GM12892 (cell line): ENCODE measurements at regions not wholly inside any gene's neighbourhood (a gene's known extent, or its start where the extent isn't known, plus 50 kb on each side); places are given as distances from the start of the nearest gene placed in this dataset.

Experiments
- DNase-seq: peaks from one replicate; pipeline ENCODE4 v3.0.0; 2011; ENCODE audit not compliant: insufficient read length
- FAIRE-seq: peaks from 2 replicates; lab custom pipeline; 2011; peaks lifted over from hg19 to GRCh38; lab: Jason Lieb, UNC
- POLR2A ChIP-seq: IDR thresholded peaks from 2 replicates; pipeline ENCODE4 v1.6.1; 2011; ENCODE audit warnings: low read depth, low read length, control low read depth
- POLR2AphosphoS5 ChIP-seq: IDR thresholded peaks from 2 replicates; pipeline ENCODE4 v1.6.1; 2011; ENCODE audit warnings: low read depth, low read length, control low read depth
- TAF1 ChIP-seq: IDR thresholded peaks from 2 replicates; pipeline ENCODE4 v1.6.1; 2011; ENCODE audit warnings: low read depth, mild to moderate bottlenecking, control low read depth, low read length, borderline replicate concordance

DNA sequence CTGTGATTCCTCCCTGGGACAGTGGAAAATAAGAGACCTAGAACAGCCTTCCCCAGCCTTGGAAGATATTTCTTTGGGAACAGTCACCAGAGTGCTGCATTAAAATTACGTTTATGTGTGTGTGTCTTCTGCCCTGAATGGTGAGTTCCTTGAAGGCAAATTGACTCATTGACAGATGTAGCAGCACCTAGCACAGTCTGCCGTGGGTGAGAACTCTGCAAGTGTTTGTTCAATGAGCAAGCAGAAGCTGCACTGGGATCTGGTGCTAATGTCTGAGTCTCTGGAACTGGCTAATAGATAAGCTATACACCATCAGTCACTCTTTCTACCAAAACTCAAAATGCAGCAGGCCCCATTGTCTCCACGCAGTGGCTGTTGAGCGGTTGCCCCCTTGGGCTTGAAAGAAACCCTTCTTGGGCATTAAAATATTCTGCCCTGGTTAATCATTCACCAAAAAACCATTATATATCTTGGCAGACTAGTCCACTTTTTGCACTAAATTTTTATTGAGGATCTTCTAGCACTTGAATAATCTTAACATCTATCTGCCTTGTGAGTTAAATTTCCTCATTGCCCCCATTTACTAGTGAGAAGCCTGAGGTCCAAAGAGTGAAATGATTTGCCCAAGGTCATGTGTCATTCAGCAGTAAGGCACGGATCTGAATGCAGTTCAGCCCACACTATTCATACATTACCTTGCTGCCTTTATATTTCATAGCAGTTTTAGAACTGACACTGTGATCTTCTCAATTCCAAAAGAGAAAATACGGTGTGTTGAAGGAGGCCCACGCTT is 87.8 kb upstream of the GALNT18 start:
- no peak for DNase-seq

DNA sequence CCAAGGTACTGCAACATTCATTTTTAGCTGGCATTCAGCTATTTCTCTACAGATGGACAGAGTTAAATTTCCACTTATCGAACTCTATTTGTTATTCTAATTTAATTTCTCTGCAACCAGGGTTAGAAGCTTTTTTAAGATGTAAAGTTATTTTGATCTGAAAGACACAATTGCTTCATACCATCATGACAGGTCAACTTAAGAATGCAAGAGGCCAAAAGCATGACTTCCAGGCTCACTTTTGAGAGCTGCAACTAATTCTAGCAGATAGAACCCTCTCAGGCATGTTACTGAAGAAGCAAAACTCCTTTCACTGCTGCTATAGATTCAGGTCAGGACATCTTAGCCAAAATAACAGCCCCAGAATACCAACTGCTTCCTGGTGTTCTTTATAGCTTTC is 86.5 kb upstream of the GALNT18 start:
- no peak for TF ChIP-seq TAF1
- FAIRE-seq (no peak), DNase-seq (no peak)

More for the DNA sequence above, 87.8 kb upstream of the GALNT18 start:
- no peak for FAIRE-seq
- TF ChIP-seq POLR2AphosphoS5 (no peak), TAF1 (no peak), POLR2A (no peak)

DNA sequence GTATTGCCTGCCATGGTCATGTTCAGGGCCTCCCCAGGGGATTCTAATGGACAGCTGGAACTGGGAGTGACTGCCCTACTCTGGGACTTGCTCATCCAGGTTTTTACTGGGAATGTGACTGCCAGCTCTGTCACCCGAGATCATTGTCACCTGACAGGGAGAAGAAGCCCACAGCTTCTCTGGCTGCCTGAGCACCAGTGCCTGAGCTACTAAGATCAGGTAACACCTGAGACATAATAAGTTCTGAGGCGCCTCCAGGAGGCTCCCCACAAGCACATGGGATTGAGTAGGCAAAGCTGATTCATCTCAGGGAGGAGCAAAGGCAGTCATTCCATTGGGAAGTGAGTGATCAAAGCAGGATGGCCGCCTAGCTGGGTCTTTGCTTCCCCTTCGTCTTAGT is 84.2 kb upstream of the GALNT18 start:
- TF ChIP-seq POLR2AphosphoS5 (no peak), POLR2A (no peak)
- DNase-seq: no peak
- FAIRE-seq: no peak

DNA sequence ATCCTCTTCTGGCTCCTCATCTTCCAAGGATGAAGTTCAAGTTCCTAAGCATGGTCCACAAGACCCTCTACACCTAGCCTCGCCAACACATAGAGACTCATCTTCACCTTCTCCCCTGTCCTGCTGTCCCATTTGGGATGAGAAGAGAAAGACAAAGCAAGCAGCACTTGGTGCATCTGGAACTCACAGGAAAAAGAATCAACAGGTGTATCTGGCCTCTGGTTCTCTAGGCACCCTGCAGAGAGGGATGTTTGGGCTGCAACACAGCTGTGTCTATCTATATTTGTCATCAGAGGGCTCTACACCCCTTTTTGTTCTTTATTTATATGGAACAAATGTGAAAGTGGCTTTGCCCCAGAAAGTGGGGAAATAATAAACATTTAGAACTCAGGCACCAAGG is 82.1 kb upstream of the GALNT18 start:
- FAIRE-seq (no peak), DNase-seq (no peak)
- TF ChIP-seq POLR2A (no peak), TAF1 (no peak), POLR2AphosphoS5 (no peak)

DNA sequence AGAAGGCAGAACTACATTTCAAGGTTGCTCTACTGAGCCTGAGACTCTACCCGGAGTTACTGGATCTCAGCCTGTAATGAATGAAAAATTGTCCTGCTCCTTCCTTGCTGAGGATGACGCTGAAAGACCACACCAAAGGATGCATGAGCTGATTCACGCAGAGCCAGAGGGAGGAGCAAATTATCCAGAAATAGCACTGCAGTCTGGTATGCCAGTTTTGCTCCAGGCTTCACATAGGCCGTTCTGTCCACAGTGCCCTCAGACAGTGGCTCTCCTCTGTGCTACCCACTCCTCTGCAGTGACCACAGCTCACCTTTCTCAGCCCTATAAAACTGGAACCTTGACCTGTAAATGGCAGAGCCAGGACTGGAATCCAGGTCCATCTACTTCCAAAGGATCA is 79.3 kb upstream of the GALNT18 start:
- DNase-seq (no peak), FAIRE-seq (no peak)
- TF ChIP-seq POLR2AphosphoS5: no peak
- TF ChIP-seq POLR2A: no peak

DNA sequence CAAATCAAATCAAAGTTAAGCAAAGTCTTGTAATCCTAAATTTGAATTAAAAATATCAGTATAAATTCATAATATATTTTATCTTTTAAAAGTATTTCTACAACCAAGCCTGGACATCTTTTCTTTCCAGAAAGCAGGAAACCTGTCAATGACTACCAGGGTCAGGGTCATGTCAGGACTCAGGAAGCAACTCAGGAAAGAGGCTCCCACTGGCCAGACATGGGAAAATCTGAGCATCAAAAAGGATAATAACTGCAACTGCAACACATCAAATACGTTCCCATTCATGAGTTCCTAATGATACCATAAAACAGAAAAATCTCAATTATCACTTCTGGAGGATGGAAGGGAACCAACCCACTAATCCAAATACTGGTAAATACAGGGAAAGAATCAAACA is 76.0 kb upstream of the GALNT18 start:
- no peak for TF ChIP-seq TAF1
- TF ChIP-seq POLR2A: no peak
- no peak for TF ChIP-seq POLR2AphosphoS5
- no peak for DNase-seq
- no peak for FAIRE-seq

DNA sequence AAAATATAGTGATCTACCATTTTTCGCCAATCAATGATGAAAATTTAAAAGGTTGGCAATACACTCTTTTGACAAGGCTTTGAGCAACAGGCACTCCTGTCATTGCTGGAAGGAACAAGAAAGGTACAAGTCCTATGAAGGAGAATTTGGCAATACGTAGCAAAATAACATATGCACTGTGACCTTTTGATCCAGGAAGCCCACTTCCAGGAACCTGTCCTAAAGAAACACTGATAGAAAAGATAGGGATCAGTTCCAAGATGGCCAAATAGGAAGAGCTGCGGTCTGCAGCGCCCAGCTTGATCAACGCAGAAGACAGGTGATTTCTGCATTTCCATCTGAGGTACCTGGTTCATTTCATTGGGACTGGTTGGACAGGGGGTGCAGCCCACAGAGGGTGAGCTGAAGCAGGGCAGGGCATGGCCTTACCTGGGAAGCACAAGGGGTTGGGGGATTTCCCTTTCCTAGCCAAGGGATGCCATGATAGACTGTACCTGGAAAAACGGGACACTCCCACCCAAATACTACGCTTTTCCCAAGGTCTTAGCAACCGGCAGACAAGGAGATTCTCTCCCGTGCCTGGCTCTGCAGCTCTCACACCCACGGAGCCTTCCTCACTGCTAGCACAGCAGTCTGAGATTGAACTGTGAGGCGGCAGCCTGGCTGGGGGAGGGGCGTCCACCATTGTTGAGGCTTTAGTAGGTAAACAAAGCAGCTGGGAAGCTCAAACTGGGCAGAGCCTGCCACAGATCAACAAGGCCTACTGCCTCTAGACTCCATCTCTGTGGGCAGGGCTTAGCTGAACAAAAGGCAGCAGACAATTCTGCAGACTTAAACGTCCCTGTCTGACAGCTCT is 69.7 kb upstream of the GALNT18 start:
- no peak for DNase-seq
- TF ChIP-seq TAF1 (no peak), POLR2AphosphoS5 (no peak), POLR2A (no peak)
- FAIRE-seq: no peak

DNA sequence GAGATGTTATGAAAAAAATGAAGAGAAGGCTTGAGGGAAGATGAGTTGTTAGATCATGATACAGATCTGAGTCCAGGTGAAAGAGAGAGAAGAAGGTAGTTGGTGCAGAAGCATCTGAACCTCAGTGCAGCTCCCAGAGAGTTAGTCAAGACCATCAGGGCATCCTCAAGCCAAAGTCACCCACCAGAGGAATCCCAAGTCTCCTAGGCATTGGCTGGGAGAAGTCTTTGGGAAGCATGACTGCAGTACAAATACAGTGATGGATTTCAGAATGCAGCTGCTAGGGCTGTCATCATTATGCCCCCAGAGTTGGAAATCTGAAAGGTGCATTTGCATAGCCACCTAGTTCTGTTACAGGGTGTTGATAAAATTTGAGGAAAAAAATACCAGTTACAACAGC is 59.7 kb upstream of the GALNT18 start:
- DNase-seq (no peak), FAIRE-seq (no peak)
- TF ChIP-seq POLR2A (no peak), POLR2AphosphoS5 (no peak), TAF1 (no peak)

DNA sequence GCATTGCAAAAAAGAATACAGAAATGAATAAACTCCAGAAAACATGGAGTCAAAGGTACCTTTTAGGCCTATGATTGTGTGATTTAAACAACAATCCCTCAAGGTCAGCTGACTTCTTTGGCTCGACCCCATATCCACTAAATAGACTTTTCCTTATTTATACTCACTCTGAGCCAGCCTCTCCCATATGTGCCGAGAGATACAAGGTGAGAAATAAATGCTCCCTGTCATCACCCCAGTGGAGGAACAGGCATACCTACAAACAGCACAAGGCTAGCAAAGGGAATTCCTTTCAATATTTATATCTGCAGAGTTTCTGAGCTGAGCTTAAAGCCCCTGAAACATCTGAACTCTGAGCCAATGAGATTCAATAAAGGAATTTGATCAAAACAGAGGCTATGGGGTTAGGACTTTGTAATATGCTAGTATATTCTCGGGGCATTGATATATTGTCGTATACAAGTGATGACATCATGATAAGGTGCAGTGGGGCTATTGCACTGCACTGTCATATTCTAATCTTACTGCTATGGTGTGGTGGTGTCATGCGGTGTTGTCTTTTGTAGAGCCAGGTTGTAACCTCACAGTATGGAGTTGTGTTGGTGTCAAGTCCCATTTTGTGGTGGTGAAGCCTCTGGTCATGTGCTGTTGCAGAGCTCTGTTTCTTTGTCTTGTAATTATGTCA is 56.0 kb upstream of the GALNT18 start:
- TF ChIP-seq POLR2A (no peak), TAF1 (no peak), POLR2AphosphoS5 (no peak)
- FAIRE-seq (no peak), DNase-seq (no peak)

DNA sequence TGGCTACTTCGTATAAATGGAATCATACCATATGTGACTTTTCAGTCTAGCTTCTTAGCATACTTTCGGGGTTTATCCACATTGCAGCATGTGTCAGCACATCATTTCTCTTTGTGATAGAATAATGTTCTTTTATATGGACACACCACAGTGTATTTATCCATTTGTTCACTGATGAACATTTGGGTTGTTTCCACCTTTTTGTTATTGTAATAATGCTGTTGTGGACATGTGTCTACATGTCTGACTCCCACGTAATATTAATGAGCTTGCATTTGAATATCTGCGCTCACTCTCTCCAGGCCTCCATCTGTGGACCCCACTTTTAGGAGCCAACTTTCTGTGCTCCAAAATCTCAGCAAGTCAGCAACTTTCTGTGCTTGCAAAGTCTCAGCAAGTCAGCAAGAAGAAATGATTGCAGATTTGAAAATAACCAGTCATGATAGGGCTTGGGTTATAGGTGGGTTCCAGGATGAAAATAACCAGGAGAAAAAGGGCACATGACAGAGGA is 53.9 kb upstream of the GALNT18 start:
- FAIRE-seq: no peak
- no peak for TF ChIP-seq POLR2AphosphoS5
- TF ChIP-seq TAF1: no peak
- TF ChIP-seq POLR2A: no peak

DNA sequence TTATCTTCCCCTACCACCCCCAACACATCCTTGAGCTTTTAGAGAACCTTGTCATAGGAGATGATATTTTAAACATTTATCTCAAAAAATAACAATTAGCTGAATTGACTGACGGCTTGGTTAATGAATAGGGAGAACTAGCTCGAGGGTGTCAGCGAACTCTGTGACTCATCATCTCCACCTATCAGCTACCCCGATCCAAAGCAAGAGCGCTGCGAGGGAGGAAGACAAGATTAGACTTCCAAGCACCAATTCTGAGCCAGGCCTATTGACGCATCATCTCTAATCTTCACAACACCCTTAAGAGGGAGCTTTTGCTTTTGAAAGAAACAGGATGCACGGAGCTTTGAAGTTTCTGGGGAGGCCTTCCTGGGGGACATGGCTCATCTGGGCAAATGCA is 51.0 kb upstream of the GALNT18 start:
- no peak for FAIRE-seq
- TF ChIP-seq POLR2A: no peak
- no peak for TF ChIP-seq POLR2AphosphoS5
- TF ChIP-seq TAF1: no peak
- DNase-seq: no peak

More for the DNA sequence above, 53.9 kb upstream of the GALNT18 start:
- no peak for DNase-seq
